Cardiac septum (tissue), 1 donor: ENCODE measurements at regions not wholly inside any gene's neighbourhood (a gene's known extent, or its start where the extent isn't known, plus 50 kb on each side); places are given as distances from the start of the nearest gene placed in this dataset.
"Not testable (repeated sequence)": the region's sequence is repeated elsewhere in the genome, so short reads cannot be mapped to it uniquely, and the experiment has no call there.

Experiments
- DNase-seq: peaks from one replicate; pipeline ENCODE4 v3.0.0-alpha.2; 2020; ENCODE audit warnings: low spot score
- intact Hi-C: fragments of 100-400 bp; cut with DNase I; formaldehyde crosslinking; loops from one replicate; pipeline ENCODE4 v1.14.0; 2022
- donor health status: DM: no; HTN: no; CAD: no.

DNA sequence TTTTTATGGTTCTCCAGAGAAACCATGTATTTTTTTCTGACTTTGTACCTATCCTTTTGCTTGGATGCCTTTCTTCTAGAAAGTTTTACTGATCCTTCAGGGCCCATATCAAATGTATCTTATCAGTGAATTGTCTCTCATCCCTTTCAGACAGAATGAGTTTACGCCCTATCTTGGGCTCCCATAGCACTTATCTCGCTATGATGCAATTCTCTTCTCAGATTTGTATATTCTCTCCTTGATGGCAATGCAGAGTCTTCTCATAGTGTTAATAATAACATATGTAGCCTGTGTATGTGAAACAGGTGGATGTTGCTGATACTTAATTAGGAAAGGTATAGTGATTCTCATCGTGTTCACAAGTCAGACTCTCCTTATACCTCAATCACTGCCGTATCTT is 336.2 kb downstream of the UTRN start:
- intact Hi-C loops, result no loop called here
- no peak for DNase-seq

DNA sequence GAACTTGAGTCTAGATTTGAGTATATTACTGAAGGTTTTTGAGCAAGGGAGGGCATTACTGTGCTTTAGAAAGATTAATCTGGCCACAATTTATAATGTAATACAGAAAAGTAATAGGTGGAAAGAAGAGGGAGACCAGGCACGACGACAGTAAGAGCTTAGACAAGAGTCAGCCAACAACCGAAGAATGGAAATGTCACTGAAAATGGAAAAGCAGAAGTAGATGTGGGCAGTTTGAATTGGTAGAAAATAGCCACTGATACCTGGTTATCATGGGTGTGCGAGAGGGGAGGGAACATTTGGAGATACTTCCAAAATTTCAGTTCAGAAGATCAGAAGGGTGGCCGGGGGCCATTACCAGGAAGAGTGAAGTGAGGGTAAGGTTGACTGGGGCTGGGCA is 339.1 kb downstream of the UTRN start:
- intact Hi-C loops, result no loop called here
- no peak for DNase-seq

DNA sequence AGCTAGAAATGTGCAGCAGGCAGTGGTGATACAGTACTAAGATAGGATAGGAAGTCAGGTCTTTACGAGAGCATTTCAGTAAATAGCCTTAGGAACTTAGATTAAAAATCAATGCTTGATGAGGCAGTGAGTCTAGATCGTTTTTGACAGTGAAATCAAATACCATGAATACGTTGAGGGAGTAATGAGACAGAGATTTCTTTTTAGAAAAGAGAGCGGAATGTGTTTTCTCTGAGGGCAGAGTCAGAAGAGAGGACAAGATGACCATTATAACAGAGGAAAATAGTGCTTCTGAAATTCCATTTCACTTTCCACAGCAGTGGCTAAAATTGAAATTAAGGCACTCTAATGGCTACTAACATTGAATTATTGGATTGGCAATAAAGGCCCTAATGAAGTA is 339.6 kb downstream of the UTRN start:
- intact Hi-C loops, result no loop called here
- DNase-seq, result no peak

DNA sequence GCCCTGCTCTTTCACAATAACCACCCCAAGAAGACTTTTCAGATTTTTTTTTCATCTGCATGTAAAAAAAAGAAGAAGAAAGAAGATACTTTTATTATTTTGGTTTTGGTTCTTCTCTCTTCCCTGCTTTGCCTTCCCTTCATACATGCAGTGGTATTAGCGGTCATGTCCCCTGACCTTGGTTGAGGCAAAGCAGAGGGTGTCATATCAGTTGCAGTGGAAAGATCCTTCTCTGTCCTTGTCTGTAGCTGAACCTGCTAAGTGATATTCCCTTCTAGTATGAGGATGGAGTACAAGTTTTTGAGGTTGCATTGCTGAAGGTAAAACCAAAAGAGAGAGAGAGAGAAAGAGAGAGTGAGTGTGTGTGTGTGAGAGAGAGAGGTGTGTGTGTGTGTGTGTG is 345.7 kb downstream of the UTRN start:
- DNase-seq, result no peak
- intact Hi-C loops, result no loop called here

DNA sequence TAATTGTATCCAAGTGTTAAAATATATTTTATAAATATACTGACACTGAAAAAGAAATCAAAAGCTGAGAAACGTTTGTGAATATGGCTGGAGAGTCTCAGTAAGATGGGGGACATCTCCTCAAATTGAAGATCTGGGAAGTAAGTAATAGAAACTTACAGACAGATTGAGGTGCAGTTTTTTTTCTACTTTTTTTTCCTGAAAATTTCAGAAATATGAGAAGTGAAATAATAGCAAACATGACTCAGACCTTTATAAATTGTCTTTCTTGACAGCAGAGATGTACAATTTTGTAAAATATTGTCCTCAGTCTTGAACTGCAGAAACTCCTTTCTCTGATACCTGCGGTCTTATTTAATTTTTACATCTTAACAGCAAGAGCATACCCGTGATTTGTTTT is 347.1 kb downstream of the UTRN start:
- no peak for DNase-seq
- intact Hi-C loops, result no loop called here

DNA sequence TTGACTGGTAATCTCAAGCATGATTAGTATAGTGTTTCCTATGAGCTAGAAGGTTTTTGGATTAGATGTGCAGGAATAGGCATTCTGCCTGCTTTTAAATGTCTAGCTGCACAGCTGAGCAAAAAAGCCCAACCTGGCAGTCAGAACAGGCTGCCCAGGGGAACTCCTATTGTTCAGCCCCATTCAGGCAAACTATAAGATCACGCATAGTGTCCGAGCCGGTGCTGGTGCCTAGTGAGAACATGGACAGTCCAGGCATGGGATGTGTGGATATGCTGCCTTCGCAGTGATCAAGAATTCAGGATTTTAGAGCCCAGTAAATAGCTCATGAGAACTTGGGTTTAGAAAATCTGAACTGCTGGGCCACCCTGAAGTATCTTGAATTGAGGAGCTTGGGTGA is 348.8 kb downstream of the UTRN start:
- intact Hi-C loops, result no loop called here
- no peak for DNase-seq

DNA sequence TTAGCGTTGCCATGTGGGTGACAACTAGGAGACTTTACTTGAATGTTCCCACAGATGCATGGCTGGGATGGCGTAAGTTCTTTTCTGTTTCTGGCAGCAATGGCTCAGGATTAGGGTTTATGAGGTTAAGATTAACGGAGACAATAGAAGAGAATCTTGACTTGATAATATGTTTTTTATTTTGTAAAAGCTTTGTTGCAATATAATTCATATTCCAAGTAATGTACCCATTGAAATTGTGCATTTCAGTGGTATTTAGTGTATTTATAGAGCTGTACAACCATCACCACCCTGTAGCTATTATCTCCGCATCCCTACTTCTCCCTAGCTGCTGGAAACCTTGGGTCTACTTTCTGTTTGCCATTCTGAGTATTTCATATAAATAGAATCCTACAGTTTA is 349.2 kb downstream of the UTRN start:
- intact Hi-C loops, result no loop called here
- no peak for DNase-seq

DNA sequence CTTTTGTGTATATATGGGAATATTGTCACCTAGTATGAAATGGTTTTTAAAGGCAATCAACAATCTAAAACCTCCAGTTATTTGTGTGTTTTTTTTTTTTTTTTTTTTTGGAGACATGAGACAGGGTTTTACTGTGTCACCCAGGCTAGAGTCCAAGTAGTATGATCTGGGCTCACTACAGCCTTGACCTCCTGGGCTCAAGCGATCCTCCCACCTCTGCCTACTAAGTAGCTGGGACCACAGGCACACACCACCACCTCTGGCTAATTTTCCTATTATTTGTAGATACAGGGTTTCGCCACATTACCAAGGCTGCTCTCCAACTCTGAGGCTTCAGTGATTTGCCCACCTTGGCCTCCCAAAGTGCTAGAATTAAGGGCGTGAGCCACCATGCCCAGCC is 349.9 kb downstream of the UTRN start:
- DNase-seq, result no peak
- intact Hi-C loops, result no loop called here

DNA sequence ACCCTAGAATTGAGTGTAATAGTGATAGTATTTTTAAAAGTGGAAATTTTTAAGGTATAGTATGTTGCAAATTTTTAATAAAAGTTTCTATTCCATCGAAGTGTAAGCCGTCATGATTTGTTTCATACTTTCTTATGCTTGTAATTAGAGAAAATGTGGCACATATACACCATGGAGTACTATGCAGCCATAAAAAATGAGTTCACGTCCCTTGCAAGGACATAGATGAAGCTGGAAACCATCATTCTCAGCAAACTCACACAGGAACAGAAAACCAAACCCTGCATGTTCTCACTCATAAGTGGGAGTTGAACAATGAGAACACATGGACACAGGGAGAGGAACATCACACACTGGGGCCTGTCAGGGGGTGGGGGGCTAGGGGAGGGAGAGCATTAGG is 350.9 kb downstream of the UTRN start:
- DNase-seq, intact Hi-C loops: not testable (repeated sequence)

DNA sequence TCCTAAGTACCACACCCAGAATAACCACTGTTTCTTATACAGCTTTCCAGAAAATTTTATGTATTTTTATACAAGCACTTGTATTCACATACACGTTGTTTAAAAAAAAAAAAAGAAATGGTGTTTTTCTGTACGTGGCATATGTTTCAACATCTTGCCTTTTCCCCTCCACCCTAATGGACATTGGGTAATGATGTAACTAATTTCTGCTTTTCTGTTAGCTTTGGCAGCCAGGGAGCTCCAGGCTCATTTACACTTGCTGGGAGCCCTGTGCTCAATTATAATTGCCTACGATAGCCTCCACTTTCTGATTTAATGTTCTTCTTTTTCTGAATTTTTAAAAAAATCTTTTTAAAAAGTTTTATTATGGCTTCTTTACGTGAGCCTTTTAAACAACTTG is 352.4 kb downstream of the UTRN start:
- DNase-seq, result no peak
- intact Hi-C loops, result no loop called here

DNA sequence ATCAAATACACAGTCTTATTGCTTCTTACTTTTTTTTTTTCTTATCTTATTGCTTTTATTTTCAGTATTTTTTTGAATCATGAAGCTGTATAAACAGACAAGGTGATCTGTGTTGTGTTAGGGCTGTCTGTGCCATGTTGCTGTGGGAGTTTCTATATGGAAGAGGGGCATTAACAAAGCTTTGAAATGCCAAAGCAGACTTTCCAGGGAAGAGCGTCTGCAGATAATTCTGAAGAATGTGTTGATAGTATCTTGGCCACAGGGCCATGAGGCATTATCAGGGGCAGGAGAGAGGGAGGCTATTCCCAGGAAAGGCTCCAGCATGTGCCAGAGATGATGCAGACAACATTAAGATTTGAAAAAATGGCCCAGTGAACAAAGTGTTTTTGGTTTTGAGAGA is 354.5 kb downstream of the UTRN start:
- intact Hi-C loops, result no loop called here
- DNase-seq, result no peak

DNA sequence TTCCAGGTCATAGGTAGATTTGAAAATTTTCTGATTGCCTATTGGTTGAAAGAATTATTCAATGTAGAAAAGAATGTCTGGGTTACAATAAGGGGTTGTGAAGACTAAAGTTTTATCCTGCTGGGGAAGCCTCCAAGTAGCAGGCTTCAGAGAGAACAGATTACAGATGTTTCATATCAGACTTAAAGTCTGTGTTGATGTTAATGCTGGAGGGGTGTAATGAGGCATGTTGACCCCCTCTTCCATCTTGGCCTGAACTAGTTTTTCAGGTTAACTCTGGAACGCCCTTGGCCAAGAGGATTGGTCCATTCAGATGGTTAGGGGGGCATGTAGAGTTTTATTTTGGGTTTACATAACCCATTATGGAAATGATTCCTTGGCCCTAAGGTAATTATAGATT is 356.2 kb downstream of the UTRN start:
- no peak for DNase-seq
- intact Hi-C loops, result no loop called here

DNA sequence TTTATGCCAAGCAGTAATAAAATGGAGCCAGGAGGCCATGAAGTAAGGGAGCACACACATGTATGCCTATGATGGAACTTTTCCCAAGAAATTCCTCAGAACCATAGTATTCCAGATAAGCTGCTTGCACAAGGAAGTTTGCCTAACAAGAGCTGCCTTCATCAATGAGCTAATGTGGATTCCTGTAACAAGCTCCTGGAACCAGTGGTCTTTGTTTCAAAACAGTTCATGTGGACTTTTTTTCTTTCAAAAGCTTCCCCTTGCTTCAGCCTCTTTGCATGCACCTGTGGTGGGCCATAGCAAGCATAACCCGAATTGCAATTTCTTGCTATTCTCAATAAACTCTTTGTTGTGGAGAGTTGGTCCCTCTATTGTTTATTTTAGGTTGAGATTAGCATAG is 359.6 kb downstream of the UTRN start:
- intact Hi-C loops, result no loop called here
- no peak for DNase-seq

DNA sequence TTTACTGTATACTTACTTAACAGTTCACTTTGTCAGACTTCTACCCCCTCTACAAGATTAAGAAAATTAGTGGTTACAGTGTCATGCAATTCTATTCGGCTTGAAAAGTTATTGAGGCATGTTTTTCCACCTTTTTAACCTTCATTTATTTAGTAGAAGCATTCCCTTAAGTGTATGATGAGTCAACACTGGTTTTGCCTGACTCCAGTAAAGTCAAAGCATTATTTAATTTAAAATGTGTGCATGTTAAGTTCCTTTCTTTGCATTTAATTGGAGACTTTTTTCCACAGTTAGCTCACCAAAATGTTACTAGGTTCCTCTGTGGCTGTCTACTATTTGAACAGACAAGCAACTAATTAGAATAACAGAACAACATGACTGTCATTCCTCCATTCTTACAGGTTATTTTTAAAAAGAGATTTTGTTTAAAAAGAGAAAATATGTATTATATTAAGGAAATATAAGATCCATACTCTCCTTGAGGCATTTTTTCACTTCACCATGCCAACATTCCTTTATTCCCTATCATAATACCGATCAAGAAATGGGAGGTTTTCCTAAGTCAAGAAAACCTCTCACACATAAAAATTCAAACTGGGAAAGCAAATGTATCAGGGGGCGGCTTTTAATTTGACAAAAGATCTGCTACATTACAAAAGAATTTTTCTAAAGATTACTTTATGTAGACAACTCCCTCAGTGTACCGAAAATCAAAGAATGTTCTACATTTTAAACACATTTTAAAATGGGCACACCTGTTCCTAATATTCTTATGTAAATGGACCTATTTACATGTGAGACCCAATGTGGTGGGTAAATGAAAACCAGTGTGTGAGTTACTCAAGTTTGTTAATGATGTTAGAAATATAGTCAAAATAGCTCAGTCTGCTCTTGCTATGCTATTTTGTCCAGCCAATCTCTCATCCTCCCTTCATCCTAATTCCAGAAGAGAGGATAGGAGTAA is 361.2 kb downstream of the UTRN start:
- no peak for DNase-seq
- intact Hi-C loops, result no loop called here

DNA sequence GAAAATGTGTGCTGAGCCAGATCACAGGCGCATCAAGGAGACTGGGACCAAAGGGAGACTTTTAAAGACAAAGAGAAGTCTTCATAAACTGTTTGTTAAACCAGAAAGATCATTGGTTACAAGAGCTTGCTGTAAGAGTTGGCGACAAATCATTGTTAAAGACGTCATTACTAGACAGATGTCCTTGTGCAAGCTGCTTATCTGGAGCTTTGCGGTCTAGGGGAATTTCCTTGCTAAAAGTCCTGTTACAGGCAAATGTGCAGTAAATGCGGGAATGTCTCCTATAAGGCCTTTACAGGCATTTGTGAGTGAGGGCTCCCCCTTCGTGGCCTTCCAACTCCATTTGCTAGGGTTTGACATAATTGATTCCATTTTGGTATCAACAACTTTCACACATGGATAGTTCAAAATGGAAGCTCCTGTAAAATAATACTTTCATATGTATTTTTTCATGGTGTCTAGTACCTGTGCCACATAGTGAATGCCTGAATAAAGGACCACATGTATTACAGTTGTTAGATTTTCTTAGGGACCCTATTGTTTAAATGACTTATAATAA is 362.4 kb downstream of the UTRN start:
- intact Hi-C loops, result no loop called here

DNA sequence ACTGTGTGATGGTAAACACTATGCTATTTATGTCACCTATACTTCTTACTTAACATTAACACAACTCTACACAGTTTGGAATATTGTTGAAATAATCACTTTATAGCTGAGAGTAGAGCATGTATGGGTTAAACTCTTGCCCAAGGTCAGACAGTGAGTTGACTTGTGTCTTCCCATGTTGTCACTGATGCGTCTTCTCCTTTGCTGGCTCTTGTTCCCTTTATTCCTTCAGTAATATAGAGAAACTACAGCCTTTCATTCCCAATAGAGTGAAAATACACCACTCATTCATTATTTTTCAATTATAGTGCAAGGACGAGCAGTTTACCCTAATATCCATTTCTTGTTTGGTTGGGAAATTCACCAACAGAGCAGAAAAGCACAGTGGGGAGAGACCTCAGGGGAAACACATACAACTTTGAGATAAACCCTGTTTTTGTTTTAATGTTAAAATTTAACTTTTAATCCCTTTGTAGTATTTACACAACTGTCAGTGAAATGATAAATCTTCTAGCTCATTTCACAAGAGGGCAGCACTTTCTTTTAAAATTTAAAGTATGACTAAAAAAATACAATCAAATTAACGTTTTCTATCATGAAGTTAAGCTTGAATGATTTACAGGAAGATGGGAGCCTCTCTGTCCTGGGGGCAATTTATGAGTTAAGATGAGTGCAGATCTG is 363.0 kb downstream of the UTRN start:
- intact Hi-C loops, result no loop called here
- no peak for DNase-seq

More for the DNA sequence above, 362.4 kb downstream of the UTRN start:
- no peak for DNase-seq

DNA sequence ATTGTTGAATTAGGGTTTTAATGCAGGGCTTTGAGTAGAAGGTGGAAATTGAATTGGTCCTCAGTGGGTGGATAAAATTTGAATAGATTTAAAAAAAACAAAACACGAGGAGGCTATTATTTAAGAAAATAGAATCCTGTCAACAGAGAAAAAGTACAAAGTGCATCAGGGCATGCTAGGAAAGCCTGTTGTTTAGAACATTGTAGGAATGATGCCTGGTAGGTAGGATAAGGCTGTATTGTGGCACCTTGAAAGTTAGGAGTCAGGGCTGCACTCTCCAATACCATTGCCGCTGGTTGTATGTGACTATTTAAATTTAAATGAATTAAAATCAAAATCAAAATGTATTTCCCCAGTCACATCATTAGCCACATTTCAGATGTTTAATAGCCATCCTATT is 363.9 kb downstream of the UTRN start:
- DNase-seq, result no peak
- intact Hi-C loops, result no loop called here

DNA sequence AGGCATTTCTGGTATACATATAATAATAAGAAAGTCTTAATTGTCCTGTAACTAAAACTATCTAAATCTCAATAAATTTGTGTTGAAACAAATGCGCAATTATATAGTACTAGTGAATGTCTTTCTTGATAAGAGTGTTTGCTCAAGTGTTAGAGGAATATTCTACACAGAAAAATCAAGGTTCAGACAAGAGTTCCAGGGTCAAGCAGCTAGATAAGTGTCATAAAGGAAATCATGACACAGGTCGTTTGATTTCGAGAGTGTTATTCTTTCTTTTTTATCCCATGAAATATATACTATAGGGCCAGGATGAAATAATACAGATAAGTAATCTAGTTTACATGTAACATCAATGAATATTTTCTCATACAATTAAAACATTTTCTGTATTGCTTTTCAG is 366.1 kb downstream of the UTRN start:
- intact Hi-C loops, result no loop called here
- DNase-seq, result no peak

DNA sequence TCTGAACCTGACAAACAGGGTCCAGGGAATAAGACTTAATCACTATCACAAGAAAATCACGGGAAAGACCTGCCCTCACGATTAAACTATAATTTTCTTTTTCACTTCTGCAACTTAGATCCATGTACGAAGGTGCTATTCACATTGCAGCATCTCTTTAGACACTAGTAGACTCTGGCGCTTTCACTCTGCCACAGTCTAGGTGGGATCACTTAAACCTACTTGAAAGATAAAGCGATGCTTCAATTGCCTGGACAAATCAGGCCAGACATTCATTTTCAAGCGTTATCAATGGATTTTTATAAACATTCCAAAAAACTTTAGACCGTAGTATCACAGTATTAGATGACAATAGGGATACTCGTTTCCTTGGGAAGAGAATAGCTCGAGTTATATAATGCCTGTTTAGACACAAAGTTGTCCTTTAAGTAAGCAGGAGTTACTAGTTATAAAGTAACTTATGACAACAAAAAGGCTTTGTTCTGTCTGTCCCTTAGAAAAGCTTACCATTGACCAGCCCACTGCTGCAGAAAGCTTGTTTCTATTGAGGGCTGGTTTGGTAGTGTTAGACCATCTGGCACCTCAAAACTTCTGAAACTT is 367.3 kb downstream of the UTRN start:
- intact Hi-C loops, result no loop called here
- no peak for DNase-seq

DNA sequence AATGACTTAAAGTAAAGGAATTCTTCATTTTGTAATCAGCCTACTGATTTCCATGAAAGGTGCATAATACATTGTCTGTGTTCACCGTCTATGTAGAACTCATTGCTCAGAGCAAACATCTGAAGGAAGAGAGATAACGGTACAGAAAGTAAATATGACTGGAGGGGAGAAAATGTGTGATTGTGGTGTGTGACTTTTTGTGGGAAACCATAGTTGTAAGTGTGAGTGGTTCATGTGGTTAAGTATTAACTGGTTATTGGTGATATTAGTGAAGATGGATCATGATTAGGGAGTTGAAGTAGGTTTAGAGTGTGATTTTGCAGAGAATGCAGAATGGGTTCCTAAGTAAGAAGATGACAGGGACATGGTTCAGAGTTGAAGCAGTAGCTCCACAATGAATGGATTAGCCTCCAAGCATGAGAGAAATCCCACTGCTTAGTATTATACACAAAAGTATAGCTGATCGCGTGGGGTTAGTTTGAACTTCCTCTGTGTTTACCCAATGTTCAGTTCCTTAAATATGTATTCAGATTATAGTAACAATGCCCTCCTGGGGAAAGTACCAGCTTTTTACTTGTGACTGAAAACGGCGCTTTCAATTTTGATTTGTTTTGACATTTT is 368.9 kb downstream of the UTRN start:
- no peak for DNase-seq
- intact Hi-C loops, result no loop called here
